HG02885 (cell line): ENCODE measurements at regions not wholly inside any gene's neighbourhood (a gene's known extent, or its start where the extent isn't known, plus 50 kb on each side); places are given as distances from the start of the nearest gene placed in this dataset.
"Not testable (repeated sequence)": the region's sequence is repeated elsewhere in the genome, so short reads cannot be mapped to it uniquely, and the experiment has no call there.

Experiments used
- ATAC-seq: cut with Tn5 transposase; IDR thresholded peaks from one replicate; pipeline ENCODE4 v1.9.1; 2021; ENCODE audit warnings: mild to moderate bottlenecking; ENCODE audit not compliant: unreplicated experiment, poor library complexity

DNA sequence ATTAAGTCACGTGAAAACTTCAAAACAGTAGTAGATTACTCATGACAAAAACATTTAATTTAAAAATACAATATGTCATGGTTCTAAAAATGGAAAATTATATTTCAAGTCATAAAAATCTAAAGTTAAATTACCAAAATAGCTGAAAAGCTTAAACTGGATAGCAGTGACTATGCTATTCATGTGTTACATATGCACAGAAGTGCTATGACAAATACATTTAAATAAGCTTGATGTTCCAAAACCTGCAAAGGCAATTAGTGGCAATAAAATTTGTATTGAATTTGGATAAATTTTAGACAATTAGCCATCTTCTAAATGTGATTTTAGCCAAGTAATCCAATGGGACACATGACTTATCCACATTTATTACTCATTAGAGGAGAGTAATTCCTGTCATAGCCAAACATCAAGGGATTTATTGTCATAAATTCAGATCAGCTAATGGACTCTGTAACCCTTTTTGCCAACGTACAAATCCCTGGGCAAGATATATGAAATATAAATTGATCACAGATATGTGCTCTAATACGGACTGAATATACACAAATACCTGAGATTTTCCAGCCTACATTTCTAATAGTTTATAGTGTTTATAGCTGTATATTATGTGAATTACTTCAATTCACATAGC, 419.4 kb downstream of the ISL1 start:
- no peak for ATAC-seq

GRCh38 chr5:51806677-51807076, 423.4 kb downstream of the ISL1 start:
- no peak for ATAC-seq

- no peak for ATAC-seq
Measured at GRCh38 chr5:51810592-51810991, 427.3 kb downstream of the ISL1 start.

- ATAC-seq, result no peak
Measured at GRCh38 chr5:51811883-51812471, 428.7 kb downstream of the ISL1 start.

GRCh38 chr5:51814817-51815216, 431.6 kb downstream of the ISL1 start:
- not testable (repeated sequence) for ATAC-seq

DNA sequence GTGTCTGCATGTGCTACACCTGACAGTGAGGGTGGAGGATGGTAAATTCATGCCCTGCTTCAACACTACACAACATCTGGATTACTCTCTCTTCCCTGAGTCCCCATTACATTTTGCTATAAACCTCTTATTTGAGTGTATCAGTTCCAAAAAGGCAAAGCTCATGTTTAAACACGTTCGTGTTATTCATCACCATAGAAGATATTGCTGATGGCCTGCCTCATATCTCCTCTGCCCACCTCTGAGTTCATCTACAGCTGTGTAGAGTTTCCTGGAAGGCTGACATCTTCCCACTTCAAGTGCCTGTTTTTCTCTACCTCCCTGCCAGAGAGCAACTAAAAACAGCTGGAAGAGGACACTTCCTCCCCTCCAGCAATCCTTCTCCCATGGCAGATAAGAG, 433.2 kb downstream of the ISL1 start:
- ATAC-seq, result no peak

DNA sequence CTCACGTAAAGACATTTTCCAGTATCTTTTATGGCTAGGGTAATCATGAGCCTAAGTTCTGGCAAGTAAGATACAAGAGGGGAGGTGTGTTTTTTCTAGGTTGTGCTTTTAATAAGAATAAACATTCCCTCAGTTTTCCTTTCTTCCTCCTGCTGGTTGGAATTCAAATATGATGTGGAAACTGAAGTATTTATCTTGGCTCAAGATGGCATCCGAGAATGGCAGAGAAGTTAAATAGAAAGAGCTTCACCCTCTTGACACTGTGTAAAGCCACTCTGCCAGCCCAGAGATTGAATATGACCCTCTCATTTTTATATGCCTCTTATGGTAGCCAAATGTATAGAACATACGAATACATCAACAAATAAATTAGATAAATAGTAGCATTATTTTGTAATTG, 438.4 kb downstream of the ISL1 start:
- no peak for ATAC-seq

GRCh38 chr5:51829230-51829629, 446.0 kb downstream of the ISL1 start:
- ATAC-seq, result no peak

- ATAC-seq, result no peak
Measured at GRCh38 chr5:51829691-51830090, 446.4 kb downstream of the ISL1 start.

- ATAC-seq, result no peak
Measured at GRCh38 chr5:51832934-51833470, 449.8 kb downstream of the ISL1 start.

GRCh38 chr5:51838459-51838858, 455.2 kb downstream of the ISL1 start:
- no peak for ATAC-seq

GRCh38 chr5:51843893-51844292, 460.6 kb downstream of the ISL1 start:
- no peak for ATAC-seq

GRCh38 chr5:51846015-51846414, 462.8 kb downstream of the ISL1 start:
- no peak for ATAC-seq

DNA sequence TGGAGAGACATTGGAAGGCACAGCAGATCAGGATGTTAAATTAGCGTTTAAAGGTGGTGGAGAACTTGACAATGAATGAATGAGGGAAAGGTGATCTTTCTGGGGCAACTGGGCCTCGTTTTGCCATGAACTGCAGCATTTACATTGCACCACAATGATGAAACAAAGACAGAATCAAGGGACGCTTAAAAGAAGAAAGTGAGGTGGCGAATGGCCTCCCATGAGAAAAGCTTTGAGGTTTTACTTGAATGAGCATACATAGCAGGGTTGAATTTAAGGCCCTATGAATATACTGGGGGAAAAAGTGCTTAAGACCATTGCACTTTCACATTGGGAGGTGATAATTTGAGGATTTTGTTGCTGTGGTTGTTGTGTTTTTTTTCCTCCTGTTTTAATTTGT, 476.4 kb downstream of the ISL1 start:
- ATAC-seq, result no peak

- ATAC-seq, result no peak
Measured at GRCh38 chr5:51860532-51861018, 477.3 kb downstream of the ISL1 start.

DNA sequence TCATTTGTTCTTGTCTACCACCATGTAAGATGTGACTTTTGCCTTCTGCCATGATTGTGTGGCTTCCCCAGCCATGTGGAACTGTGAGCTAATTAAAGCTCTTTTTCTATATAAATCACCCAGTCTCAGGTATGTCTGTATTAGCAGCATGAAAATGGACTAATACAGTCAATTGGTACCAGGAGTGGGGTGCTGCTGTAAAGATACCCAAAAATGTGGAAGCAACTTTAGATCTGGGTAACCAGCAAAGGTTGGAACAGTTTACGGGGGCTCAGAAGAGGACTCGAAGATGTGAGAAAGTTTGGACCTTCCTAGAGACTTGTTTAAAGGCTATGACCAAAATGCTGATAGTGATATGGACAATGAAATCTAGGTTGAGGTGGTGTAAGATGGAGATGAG, 488.9 kb downstream of the ISL1 start:
- no peak for ATAC-seq

DNA sequence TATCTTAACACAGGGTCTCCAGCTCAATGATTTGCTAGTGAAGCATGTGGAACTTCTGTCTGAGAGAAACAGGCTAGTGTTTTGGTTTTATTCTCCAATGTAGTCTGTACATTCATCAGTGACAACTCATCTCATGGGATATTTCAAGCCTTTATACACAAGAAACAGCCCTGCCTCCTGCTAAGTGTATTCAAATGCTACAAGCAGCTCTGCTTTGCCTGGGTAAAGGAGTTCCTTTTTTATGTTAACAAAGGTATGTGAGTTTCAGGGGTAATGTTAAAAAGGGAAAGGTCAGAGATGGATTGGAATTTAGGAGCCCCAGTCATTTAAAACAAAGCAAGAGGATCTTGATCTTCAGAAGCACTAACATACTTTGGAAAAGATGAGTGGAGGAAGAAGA, 498.7 kb downstream of the ISL1 start:
- ATAC-seq, result no peak

- ATAC-seq, result no peak
Measured at GRCh38 chr5:51882647-51883046, 499.4 kb downstream of the ISL1 start.

GRCh38 chr5:51889703-51890102, 506.5 kb downstream of the ISL1 start:
- no peak for ATAC-seq

GRCh38 chr5:51890435-51891116, 507.3 kb downstream of the ISL1 start:
- ATAC-seq, result no peak

GRCh38 chr5:51892680-51893079, 509.4 kb downstream of the ISL1 start:
- ATAC-seq, result no peak
